ENCODE measurements at regions not wholly inside any gene's neighbourhood (a gene's known extent, or its start where the extent isn't known, plus 50 kb on each side); places are given as distances from the start of the nearest gene placed in this dataset.
"Not testable (repeated sequence)": the region's sequence is repeated elsewhere in the genome, so short reads cannot be mapped to it uniquely, and the experiment has no call there.

DNA sequence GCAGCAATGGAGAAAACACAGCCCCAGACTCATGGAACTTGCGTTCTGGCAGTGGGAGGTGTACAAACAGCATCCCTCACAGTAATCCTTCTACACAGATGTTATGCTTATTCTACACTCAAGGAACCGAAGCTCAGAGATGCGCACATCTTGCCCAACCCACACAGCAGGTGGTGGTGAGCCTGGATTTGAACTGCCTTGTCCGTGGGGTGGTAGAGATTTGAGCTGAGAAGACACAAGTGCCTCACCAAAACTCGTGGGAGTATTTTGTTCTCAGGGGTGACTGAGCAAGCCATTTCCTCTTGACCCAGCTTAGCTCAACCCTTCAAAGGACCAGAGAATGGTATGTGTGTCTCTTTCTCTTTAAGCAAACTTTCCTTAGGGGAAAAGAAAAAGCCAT is 121.8 kb downstream of the NPIPB11 start:
- TF ChIP-seq, protein P1, sequence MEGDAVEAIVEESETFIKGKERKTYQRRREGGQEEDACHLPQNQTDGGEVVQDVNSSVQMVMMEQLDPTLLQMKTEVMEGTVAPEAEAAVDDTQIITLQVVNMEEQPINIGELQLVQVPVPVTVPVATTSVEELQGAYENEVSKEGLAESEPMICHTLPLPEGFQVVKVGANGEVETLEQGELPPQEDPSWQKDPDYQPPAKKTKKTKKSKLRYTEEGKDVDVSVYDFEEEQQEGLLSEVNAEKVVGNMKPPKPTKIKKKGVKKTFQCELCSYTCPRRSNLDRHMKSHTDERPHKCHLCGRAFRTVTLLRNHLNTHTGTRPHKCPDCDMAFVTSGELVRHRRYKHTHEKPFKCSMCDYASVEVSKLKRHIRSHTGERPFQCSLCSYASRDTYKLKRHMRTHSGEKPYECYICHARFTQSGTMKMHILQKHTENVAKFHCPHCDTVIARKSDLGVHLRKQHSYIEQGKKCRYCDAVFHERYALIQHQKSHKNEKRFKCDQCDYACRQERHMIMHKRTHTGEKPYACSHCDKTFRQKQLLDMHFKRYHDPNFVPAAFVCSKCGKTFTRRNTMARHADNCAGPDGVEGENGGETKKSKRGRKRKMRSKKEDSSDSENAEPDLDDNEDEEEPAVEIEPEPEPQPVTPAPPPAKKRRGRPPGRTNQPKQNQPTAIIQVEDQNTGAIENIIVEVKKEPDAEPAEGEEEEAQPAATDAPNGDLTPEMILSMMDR (IDR thresholded peaks at IDR 0.05) = not testable (repeated sequence)
- not testable (repeated sequence) for TF ChIP-seq POLR2A (IDR thresholded peaks at IDR 0.05)

Measured in uterus (tissue), 2 donors.